Keratinocyte (primary cell): ENCODE measurements at regions not wholly inside any gene's neighbourhood (a gene's known extent, or its start where the extent isn't known, plus 50 kb on each side); places are given as distances from the start of the nearest gene placed in this dataset.

ENCODE experiments used
- EZH2 ChIP-seq: IDR thresholded peaks from one replicate; pipeline ENCODE4 v1.6.1; 2012; ENCODE audit warnings: inconsistent platforms, mild to moderate bottlenecking, low read length, moderate library complexity
- TF ChIP-seq, protein P1 (sequence below), 3 experiments: IDR thresholded peaks in 1 of 3; conservative IDR thresholded peaks in 1 of 3; optimal IDR thresholded peaks in 1 of 3; 2 replicates in 2 of 3; 3 replicates in 1 of 3; pipeline versions ENCODE3 to v1.5.1; 2011; ENCODE audit warnings: low read length in 3 of 3, mild to moderate bottlenecking in 3 of 3, moderate library complexity in 2 of 3, control low read depth in 1 of 3, inconsistent platforms in 1 of 3; ENCODE audit not compliant: insufficient read depth in 2 of 3; ENCODE audit errors: extremely low read depth in 1 of 3

GRCh38 chr6:71482742-71483141 lies 194.1 kb downstream of the OGFRL1 start:
- TF ChIP-seq, protein P1, sequence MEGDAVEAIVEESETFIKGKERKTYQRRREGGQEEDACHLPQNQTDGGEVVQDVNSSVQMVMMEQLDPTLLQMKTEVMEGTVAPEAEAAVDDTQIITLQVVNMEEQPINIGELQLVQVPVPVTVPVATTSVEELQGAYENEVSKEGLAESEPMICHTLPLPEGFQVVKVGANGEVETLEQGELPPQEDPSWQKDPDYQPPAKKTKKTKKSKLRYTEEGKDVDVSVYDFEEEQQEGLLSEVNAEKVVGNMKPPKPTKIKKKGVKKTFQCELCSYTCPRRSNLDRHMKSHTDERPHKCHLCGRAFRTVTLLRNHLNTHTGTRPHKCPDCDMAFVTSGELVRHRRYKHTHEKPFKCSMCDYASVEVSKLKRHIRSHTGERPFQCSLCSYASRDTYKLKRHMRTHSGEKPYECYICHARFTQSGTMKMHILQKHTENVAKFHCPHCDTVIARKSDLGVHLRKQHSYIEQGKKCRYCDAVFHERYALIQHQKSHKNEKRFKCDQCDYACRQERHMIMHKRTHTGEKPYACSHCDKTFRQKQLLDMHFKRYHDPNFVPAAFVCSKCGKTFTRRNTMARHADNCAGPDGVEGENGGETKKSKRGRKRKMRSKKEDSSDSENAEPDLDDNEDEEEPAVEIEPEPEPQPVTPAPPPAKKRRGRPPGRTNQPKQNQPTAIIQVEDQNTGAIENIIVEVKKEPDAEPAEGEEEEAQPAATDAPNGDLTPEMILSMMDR (optimal IDR thresholded peaks at IDR 0.05 in 1 of 3, IDR thresholded peaks at IDR 0.05 in 1 of 3, conservative IDR thresholded peaks at IDR 0.05 in 1 of 3; ENCODE audit: extremely low read depth in 1 of 3, insufficient read depth in 2 of 3, low read length in 3 of 3) = peak; percentile 5 to 70 (median 22)
- no peak for TF ChIP-seq EZH2
